ENCODE measurements at regions not wholly inside any gene's neighbourhood (a gene's known extent, or its start where the extent isn't known, plus 50 kb on each side); places are given as distances from the start of the nearest gene placed in this dataset.

GRCh38 chr12:22792138-22792537, 167.2 kb downstream of the ETNK1 start:
- TF ChIP-seq EZH2 (IDR thresholded peaks at IDR 0.05; ENCODE audit: borderline replicate concordance, control insufficient read depth, low read depth, low read length), result no peak
- no peak for TF ChIP-seq SP1 (IDR thresholded peaks at IDR 0.05; ENCODE audit: low read depth, low read length)
- TF ChIP-seq, protein P1, sequence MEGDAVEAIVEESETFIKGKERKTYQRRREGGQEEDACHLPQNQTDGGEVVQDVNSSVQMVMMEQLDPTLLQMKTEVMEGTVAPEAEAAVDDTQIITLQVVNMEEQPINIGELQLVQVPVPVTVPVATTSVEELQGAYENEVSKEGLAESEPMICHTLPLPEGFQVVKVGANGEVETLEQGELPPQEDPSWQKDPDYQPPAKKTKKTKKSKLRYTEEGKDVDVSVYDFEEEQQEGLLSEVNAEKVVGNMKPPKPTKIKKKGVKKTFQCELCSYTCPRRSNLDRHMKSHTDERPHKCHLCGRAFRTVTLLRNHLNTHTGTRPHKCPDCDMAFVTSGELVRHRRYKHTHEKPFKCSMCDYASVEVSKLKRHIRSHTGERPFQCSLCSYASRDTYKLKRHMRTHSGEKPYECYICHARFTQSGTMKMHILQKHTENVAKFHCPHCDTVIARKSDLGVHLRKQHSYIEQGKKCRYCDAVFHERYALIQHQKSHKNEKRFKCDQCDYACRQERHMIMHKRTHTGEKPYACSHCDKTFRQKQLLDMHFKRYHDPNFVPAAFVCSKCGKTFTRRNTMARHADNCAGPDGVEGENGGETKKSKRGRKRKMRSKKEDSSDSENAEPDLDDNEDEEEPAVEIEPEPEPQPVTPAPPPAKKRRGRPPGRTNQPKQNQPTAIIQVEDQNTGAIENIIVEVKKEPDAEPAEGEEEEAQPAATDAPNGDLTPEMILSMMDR (IDR thresholded peaks at IDR 0.05 in 2 of 3, conservative IDR thresholded peaks at IDR 0.05 in 1 of 3; ENCODE audit: control insufficient read depth in 2 of 3, extremely low read depth in 1 of 3, insufficient read depth in 1 of 3, low read depth in 3 of 3, low read length in 3 of 3), result no peak
- TF ChIP-seq REST (IDR thresholded peaks at IDR 0.05; ENCODE audit: low read depth, low read length), result no peak
- no peak for TF ChIP-seq IKZF1 (conservative IDR thresholded peaks at IDR 0.05)
- no peak for TF ChIP-seq SRF (IDR thresholded peaks at IDR 0.05; ENCODE audit: low read depth in 2 of 2, low read length in 2 of 2)
- TF ChIP-seq ZNF687 (IDR thresholded peaks at IDR 0.05), result no peak
- TF ChIP-seq FOXM1 (IDR thresholded peaks at IDR 0.05; ENCODE audit: low read depth, low read length), result no peak
- no peak for TF ChIP-seq TCF12 (IDR thresholded peaks at IDR 0.05; ENCODE audit: low read depth, low read length)
- TF ChIP-seq IRF3 (IDR thresholded peaks at IDR 0.05), result no peak
- TF ChIP-seq CBFB (IDR thresholded peaks at IDR 0.05; ENCODE audit: low read depth), result no peak
- no peak for TF ChIP-seq POLR2A (IDR thresholded peaks at IDR 0.05; ENCODE audit: low read depth, low read length)
- no peak for TF ChIP-seq BHLHE40 (IDR thresholded peaks at IDR 0.05; ENCODE audit: borderline replicate concordance in 1 of 2, low read depth in 2 of 2, low read length in 1 of 2)
